ENCODE measurements at regions not wholly inside any gene's neighbourhood (a gene's known extent, or its start where the extent isn't known, plus 50 kb on each side); places are given as distances from the start of the nearest gene placed in this dataset.
A peak's percentile ranks its signal among the peaks of the same experiment; 100 is the strongest.

GRCh38 chr3:87696124-87697013 lies 362.4 kb downstream of the CGGBP1 start:
- ChIA-PET POLR2A (no interaction called here), CTCF (no interaction called here)
- ATAC-seq (no peak), DNase-seq (ENCODE audit: low spot score) (no peak)
- TF ChIP-seq ZNF416 (CRISPR knock-in tag; IDR thresholded peaks at IDR 0.05) (no peak), ARID4B (CRISPR knock-in tag; IDR thresholded peaks at IDR 0.05; ENCODE audit: borderline replicate concordance) (no peak), TEAD4 (CRISPR knock-in tag; IDR thresholded peaks at IDR 0.05) (no peak), FOXP1 (CRISPR knock-in tag; IDR thresholded peaks at IDR 0.05; ENCODE audit: borderline replicate concordance) (no peak)
- H3K27me3 Mint-ChIP-seq (ENCODE audit: low read depth), result no peaks in the 10 kb centered on the region
- peaks cover 12% of the 10 kb centered on the region for H3K4me1 Mint-ChIP-seq
- H3K4me3 Mint-ChIP-seq, result no peak overlapping the region
- 0 out of 2 replicates have a peak, but pooled peaks cover 3% of the 10 kb centered on the region for H3K36me3 Mint-ChIP-seq
- peak overlapping the region; percentile 26; the same call in 1 of the 2 replicates for H3K27ac Mint-ChIP-seq
- H3K9me3 Mint-ChIP-seq, result peaks cover 15% of the 10 kb centered on the region

DNA sequence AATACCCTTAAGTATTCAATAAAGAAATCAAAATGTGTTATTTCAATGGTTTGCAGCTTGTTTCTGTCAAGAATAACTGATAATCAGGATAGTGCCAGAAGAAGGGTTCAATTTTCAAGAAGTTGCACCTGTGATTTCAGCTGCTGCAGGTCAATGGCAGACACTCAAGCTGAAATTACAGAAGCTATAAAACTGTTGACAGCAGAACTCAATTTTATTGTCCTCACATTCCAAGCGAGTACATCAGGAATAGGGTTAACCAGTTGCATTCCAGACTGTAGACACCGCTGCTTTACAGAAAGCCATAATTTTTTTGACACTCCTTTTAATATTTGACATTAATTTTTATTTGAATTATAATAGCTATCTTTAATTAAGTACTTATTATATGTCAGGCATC lies 364.1 kb downstream of the CGGBP1 start:
- ChIA-PET POLR2A (no interaction called here), CTCF (no interaction called here)
- Mint-ChIP-seq H3K4me3 (no peak overlapping the region), H3K27ac (no peak overlapping the region), H3K27me3 (ENCODE audit: low read depth) (no peaks in the 10 kb centered on the region), H3K4me1 (peaks cover 12% of the 10 kb centered on the region), H3K9me3 (peaks cover 29% of the 10 kb centered on the region), H3K36me3 (0 out of 2 replicates have a peak, but pooled peaks cover 3% of the 10 kb centered on the region)
- ATAC-seq, result no peak
- no peak for DNase-seq (ENCODE audit: low spot score)
- TF ChIP-seq GABPB1 (CRISPR knock-in tag; IDR thresholded peaks at IDR 0.05) (no peak), TP53 (CRISPR knock-in tag; IDR thresholded peaks at IDR 0.05) (no peak), AFF4 (CRISPR knock-in tag; IDR thresholded peaks at IDR 0.05; ENCODE audit: borderline replicate concordance) (no peak), FOXK1 (CRISPR knock-in tag; IDR thresholded peaks at IDR 0.05) (no peak), SMAD4 (CRISPR knock-in tag; IDR thresholded peaks at IDR 0.05) (no peak), ZMAT4 (CRISPR knock-in tag; IDR thresholded peaks at IDR 0.05) (no peak), HMGA2 (CRISPR knock-in tag; IDR thresholded peaks at IDR 0.05) (no peak), E2F1 (CRISPR knock-in tag; IDR thresholded peaks at IDR 0.05) (no peak), JAZF1 (CRISPR knock-in tag; IDR thresholded peaks at IDR 0.05) (no peak), NR1H2 (CRISPR knock-in tag; IDR thresholded peaks at IDR 0.05) (no peak)
- TF ChIP-seq, protein P1, sequence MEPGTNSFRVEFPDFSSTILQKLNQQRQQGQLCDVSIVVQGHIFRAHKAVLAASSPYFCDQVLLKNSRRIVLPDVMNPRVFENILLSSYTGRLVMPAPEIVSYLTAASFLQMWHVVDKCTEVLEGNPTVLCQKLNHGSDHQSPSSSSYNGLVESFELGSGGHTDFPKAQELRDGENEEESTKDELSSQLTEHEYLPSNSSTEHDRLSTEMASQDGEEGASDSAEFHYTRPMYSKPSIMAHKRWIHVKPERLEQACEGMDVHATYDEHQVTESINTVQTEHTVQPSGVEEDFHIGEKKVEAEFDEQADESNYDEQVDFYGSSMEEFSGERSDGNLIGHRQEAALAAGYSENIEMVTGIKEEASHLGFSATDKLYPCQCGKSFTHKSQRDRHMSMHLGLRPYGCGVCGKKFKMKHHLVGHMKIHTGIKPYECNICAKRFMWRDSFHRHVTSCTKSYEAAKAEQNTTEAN (CRISPR knock-in tag; IDR thresholded peaks at IDR 0.05), result no peak
- TF ChIP-seq, protein P2, sequence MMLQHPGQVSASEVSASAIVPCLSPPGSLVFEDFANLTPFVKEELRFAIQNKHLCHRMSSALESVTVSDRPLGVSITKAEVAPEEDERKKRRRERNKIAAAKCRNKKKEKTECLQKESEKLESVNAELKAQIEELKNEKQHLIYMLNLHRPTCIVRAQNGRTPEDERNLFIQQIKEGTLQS (CRISPR knock-in tag; conservative IDR thresholded peaks at IDR 0.05), result no peak
- TF ChIP-seq, protein P3, sequence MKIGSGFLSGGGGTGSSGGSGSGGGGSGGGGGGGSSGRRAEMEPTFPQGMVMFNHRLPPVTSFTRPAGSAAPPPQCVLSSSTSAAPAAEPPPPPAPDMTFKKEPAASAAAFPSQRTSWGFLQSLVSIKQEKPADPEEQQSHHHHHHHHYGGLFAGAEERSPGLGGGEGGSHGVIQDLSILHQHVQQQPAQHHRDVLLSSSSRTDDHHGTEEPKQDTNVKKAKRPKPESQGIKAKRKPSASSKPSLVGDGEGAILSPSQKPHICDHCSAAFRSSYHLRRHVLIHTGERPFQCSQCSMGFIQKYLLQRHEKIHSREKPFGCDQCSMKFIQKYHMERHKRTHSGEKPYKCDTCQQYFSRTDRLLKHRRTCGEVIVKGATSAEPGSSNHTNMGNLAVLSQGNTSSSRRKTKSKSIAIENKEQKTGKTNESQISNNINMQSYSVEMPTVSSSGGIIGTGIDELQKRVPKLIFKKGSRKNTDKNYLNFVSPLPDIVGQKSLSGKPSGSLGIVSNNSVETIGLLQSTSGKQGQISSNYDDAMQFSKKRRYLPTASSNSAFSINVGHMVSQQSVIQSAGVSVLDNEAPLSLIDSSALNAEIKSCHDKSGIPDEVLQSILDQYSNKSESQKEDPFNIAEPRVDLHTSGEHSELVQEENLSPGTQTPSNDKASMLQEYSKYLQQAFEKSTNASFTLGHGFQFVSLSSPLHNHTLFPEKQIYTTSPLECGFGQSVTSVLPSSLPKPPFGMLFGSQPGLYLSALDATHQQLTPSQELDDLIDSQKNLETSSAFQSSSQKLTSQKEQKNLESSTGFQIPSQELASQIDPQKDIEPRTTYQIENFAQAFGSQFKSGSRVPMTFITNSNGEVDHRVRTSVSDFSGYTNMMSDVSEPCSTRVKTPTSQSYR (CRISPR knock-in tag; IDR thresholded peaks at IDR 0.05), result no peak
